ENCODE measurements at regions not wholly inside any gene's neighbourhood (a gene's known extent, or its start where the extent isn't known, plus 50 kb on each side); places are given as distances from the start of the nearest gene placed in this dataset.

DNA sequence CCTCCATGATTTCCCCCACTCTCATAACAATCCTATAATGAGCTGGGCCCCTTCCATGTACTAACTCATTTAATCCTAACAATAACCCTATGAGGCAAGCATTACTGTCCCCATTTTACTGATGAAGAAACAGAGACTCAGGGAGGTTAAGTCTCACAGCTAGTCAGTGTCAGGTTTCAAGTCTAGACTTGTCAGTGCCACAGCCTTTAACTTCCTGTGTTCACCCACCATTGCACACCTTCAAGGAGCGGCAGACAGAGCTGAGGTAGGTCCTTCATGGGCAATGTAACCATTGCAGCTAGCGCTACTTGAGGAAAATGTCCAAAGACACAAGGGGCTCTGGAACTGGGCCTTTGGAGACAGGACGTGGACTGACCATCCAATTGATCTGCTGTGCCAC lies 105.8 kb upstream of the CTNNB1 start:
- FAIRE-seq (no peak), DNase-seq (ENCODE audit: low spot score) (no peak)

DNA sequence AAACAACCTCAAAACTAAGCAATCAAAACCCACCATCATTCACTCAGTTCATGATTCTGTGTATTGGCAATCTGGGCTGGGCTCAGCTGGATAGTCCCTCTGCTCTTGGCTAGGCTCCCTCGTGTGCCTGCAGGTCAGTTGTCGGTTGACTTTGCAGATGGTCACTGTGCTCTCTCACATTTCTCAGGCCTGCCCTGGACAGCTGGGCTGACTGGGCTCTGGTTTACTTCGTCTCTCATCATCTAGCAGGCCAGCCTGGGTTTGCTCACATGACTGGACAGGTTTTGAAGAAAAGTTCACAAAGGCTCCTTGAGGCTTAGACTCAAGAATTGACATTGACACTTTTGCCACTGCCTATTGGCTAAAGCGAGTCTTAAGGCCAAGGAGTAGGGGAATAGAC lies 105.0 kb upstream of the CTNNB1 start:
- FAIRE-seq: no peak
- no peak for DNase-seq (ENCODE audit: low spot score)

DNA sequence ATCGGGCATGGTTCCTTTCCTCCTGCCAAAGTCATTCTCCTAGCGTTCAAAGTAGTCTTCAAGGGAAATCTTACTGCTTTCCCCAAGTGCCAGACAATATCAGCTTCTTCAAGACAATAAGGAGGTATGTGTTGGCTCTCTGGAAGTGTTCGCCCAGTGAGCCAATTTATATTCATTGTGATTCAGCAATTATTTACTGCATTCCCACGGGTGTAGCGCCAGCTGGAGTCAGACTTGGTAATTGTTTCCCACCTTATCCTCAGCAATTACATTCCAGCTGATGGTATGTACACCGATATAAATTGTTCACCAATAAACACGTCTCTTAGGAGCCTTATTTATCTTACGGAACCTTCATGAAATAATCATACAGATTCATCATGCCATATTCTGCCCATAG lies 103.6 kb upstream of the CTNNB1 start:
- no peak for FAIRE-seq
- no peak for DNase-seq (ENCODE audit: low spot score)

DNA sequence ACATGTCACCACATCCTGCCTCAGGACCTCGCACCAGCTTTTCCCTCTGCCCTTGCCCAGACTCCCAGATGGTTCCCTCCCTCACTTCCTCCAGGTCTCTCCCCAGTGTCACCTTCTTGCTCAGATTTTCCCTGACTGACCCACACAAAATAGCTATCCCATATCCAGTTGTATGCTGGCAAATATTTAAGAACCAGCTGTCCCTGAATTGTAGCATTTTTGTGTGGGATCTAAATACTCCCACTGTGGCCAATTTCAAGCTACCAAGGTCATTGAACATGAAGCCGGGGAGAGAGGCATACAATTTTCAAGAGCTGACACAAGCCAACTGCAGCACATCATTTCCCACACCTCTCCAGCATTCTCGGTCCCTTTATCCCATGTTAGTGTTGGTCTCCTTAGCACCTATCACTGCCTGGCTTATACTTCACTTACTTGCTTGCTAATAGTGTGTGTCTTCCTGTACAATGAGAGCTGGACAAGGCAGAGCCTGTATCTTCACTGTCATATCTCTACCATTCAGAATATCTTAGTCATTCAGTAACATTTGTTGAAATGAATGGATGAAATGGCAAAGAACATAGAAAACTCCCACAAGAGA lies 101.3 kb upstream of the CTNNB1 start:
- no peak for FAIRE-seq
- DNase-seq (ENCODE audit: low spot score): no peak

DNA sequence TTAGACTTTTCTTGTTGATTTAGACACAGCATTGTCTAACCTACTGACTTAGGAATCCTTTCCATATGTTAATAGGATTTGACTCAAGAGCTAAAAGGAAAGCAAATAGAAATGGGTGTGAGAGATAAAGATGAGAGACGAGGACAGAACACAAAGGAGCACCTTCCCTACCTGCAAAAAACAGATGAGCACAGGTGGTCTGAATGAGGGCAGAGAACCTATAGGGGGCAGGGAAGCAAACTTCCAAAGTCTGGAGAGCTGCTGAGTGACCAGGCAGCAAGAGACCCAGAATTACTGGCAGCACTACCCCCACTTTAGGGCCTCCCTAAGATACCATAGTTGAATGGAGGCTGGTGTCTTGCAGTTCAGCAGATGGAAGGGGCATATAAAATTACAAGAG lies 98.1 kb upstream of the CTNNB1 start:
- DNase-seq (ENCODE audit: low spot score) (no peak), FAIRE-seq (no peak)

- FAIRE-seq: no peak
- DNase-seq (ENCODE audit: low spot score): no peak
Observed at GRCh38 chr3:41102053-41102556, 97.2 kb upstream of the CTNNB1 start.

GRCh38 chr3:41102750-41103149 lies 96.6 kb upstream of the CTNNB1 start:
- no peak for FAIRE-seq
- DNase-seq (ENCODE audit: low spot score): no peak

DNA sequence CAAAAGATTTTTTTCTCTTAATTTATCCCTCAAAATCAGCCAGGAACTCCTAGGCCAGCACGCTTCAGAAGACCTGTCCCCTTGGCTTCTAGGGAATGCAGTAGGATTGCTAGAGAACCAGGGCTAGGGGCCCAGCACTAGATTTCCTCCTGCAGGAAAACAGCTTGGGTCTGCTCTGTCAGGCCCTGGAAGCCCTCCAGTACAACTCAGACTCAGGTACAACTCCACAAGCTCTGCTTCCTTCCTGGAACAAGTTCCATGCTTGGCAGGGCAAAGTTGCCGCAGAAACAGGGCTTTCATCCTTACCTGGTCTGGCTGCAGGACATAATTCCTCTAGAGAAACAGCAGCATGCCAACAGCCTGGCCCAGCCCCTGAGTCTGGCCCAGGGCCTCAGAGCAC lies 96.1 kb upstream of the CTNNB1 start:
- FAIRE-seq: no peak
- no peak for DNase-seq (ENCODE audit: low spot score)

DNA sequence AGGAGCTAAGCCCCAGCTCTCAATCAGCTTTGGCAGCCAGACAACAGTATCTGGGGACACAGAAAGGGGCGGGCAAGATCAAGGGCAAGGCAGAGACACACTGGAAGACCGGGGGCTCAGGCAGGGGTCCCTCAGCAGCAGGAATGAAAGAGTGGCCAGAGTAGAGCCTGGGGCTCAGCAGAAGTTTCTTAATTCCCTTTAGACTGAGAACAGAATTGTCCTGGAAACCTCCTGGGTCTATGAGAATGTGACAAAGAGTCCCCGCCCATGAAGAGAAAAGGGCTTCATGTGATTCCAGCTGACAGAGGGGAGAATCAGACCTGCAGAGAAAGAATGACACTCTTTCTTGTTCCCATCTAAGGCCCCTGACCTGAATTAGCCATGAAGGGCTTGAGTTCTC lies 95.2 kb upstream of the CTNNB1 start:
- FAIRE-seq (no peak), DNase-seq (ENCODE audit: low spot score) (no peak)

GRCh38 chr3:41106691-41107090 lies 92.6 kb upstream of the CTNNB1 start:
- DNase-seq (ENCODE audit: low spot score): no peak
- FAIRE-seq: no peak

DNA sequence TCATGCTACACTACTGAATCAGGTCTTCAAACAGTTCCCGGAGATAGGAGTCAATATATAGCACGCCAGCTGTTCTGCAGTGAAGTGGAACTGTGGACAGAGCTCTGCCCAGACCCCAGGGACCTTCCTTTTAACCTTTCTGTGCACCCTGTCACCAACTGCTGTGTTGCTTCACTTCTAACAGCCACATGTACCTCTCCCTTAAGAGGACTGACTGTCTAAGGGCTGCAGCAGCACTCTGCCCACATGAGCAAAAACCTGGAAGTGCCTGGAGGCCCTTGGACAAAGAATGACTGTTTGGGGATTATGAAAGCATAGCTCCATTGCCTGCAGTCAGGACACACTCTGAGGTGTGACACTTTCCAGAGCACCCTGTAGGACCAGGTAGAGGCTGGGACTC lies 88.3 kb upstream of the CTNNB1 start:
- FAIRE-seq (no peak), DNase-seq (ENCODE audit: low spot score) (no peak)

- FAIRE-seq: no peak
- DNase-seq (ENCODE audit: low spot score): no peak
Observed at GRCh38 chr3:41112466-41112865, 86.8 kb upstream of the CTNNB1 start.

- FAIRE-seq (no peak), DNase-seq (ENCODE audit: low spot score) (no peak)
Observed at GRCh38 chr3:41115069-41115468, 84.2 kb upstream of the CTNNB1 start.

- DNase-seq (ENCODE audit: low spot score) (no peak), FAIRE-seq (no peak)
Observed at GRCh38 chr3:41116851-41117250, 82.5 kb upstream of the CTNNB1 start.

GRCh38 chr3:41117398-41117870 lies 81.9 kb upstream of the CTNNB1 start:
- FAIRE-seq (peak; percentile 13), DNase-seq (ENCODE audit: low spot score) (peak; percentile 93)

DNA sequence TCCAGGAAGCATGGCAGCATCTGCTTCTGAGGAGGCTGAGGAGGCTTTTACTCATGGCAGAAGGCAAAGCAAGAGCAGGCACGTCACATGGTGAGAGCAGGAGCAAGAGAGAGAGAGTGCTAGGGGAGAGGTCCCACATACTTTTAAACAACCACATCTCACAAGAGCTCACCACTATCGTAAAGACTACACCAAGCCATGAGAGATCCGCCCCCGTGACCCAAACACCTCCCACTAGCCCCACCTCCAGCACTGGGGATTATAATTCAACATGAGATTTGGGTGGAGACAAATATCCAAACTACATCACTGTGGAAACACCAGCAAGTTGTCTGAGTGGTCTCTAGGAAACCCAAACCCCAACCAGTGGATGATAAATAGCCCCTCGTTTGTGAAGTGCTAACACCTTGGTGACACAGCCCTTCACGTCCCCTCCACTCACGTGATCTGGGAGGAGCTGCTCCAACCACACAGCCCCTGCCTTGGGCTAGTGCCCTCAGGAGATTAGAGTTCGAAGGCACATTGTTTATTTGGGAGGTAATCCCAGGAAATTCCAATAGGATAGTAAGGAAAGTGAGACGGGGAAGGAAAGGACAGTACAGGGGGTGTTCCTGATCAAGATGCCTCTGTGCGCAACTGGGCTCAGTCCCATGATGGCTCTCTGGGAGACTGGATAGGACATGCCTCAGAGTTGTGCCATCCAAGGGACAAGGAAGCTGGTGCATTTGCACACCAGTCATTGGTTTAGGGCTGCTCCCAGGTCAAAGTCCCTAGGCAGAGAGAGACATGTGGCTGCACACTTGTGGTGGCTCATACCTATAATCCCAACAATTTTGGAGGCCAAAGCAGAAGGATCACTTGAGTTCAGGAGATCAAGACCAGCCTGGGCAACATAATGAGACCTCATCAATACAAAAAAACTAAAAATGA lies 80.6 kb upstream of the CTNNB1 start:
- FAIRE-seq (no peak), DNase-seq (ENCODE audit: low spot score) (no peak)

- DNase-seq (ENCODE audit: low spot score) (no peak), FAIRE-seq (no peak)
Observed at GRCh38 chr3:41120460-41120859, 78.8 kb upstream of the CTNNB1 start.

DNA sequence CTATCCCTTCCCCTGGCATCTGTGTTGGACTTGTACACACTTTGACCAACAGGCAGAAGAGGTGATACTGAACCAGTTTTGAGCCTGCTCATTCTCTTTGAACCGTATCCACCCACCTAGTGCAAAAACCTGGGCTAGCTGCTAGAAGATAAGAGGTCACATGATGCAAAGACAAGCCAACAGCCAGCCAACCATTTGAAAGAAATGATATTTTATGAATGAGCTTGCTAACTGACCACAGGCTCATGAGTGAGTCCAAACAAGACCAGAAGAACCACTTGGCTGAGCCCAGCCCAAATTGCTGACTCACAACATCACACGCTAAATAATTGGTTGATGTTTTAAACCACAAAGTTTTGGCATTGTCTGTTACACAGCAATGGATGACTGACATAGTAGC lies 74.0 kb upstream of the CTNNB1 start:
- FAIRE-seq: no peak
- no peak for DNase-seq (ENCODE audit: low spot score)

DNA sequence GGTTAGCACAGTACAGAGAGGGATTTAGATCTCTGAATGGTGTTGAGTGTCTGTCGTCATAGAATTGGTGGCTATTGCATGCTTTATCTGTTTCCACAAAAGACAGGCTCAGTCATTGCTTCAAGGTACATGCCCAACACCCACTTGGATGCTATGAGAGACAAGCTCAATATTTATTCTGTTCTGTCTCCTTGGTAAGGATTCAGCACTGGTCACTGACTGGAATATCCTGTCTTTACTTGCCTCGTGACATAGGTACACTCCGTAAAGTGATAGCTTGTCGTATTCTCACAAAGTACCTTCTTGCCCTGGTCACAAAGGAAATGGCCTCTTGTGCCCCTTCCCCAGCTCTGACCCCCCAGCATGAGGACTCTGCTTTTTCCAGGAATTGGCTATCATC lies 72.8 kb upstream of the CTNNB1 start:
- DNase-seq (ENCODE audit: low spot score) (no peak), FAIRE-seq (no peak)

- FAIRE-seq (no peak), DNase-seq (ENCODE audit: low spot score) (no peak)
Observed at GRCh38 chr3:41126961-41127360, 72.3 kb upstream of the CTNNB1 start.

GRCh38 chr3:41127414-41127813 lies 71.9 kb upstream of the CTNNB1 start:
- no peak for FAIRE-seq
- no peak for DNase-seq (ENCODE audit: low spot score)

GRCh38 chr3:41129731-41130130 lies 69.6 kb upstream of the CTNNB1 start:
- no peak for FAIRE-seq
- no peak for DNase-seq (ENCODE audit: low spot score)

GRCh38 chr3:41131224-41131623 lies 68.1 kb upstream of the CTNNB1 start:
- DNase-seq (ENCODE audit: low spot score) (no peak), FAIRE-seq (no peak)
